MM.1S (cell line): ENCODE measurements at regions not wholly inside any gene's neighbourhood (a gene's known extent, or its start where the extent isn't known, plus 50 kb on each side); places are given as distances from the start of the nearest gene placed in this dataset.

ENCODE experiments used
- DNase-seq: peaks from one replicate; pipeline ENCODE4 v3.0.0-alpha.2; 2015
- H2AFZ ChIP-seq: fragments of 300-600 bp; sonication (generic); 2 replicates; pipeline ENCODE4 v1.6.0; 2016; ENCODE audit warnings: antibody characterized with exemption, low read length
- H3F3A ChIP-seq: fragments of 300-600 bp; sonication (generic); 2 replicates; pipeline ENCODE4 v1.6.1; 2016; ENCODE audit warnings: mild to moderate bottlenecking, antibody characterized with exemption, low read length, moderate library complexity, mixed read lengths; ENCODE audit not compliant: insufficient read depth
- H3K27ac ChIP-seq: fragments of 300-600 bp; sonication (generic); 2 replicates; pipeline ENCODE4 v1.5.1; 2016; ENCODE audit warnings: mild to moderate bottlenecking, low read length
- H3K27me3 ChIP-seq: fragments of 300-600 bp; sonication (generic); replicated peaks from 2 replicates; pipeline ENCODE4 v1.6.0; 2016; ENCODE audit warnings: low read length; ENCODE audit not compliant: insufficient read depth
- H3K36me3 ChIP-seq: fragments of 300-600 bp; sonication (generic); replicated peaks from 2 replicates; pipeline ENCODE4 v1.6.1; 2016; ENCODE audit warnings: mild to moderate bottlenecking, low read length, mixed read lengths; ENCODE audit not compliant: insufficient read depth
- H3K4me1 ChIP-seq: fragments of 300-600 bp; sonication (generic); 2 replicates; pipeline ENCODE4 v1.6.1; 2016; ENCODE audit warnings: low read length, mixed read lengths
- H3K4me2 ChIP-seq: fragments of 300-600 bp; sonication (generic); 2 replicates; pipeline ENCODE4 v1.6.0; 2016; ENCODE audit warnings: low read depth, low read length
- H3K4me3 ChIP-seq: fragments of 300-600 bp; sonication (generic); 2 replicates; pipeline ENCODE4 v1.5.1; 2016; ENCODE audit warnings: low read length, mixed read lengths
- H3K79me2 ChIP-seq: fragments of 300-600 bp; sonication (generic); 2 replicates; pipeline ENCODE4 v1.6.1; 2016; ENCODE audit warnings: mixed run types, low read length, mixed read lengths
- H3K9ac ChIP-seq: fragments of 300-600 bp; sonication (generic); 2 replicates; pipeline ENCODE4 v1.6.1; 2016; ENCODE audit warnings: low read length, mixed read lengths
- H3K9me2 ChIP-seq: fragments of 300-600 bp; sonication (generic); replicated peaks from 2 replicates; pipeline ENCODE4 v1.6.1; 2016; ENCODE audit warnings: mild to moderate bottlenecking, low read length, mixed read lengths; ENCODE audit not compliant: insufficient read depth
- H3K9me3 ChIP-seq: fragments of 300-600 bp; sonication (generic); replicated peaks from 2 replicates; pipeline ENCODE4 v1.6.1; 2016; ENCODE audit warnings: mild to moderate bottlenecking, low read length, mixed read lengths; ENCODE audit not compliant: insufficient read depth
- H4K20me1 ChIP-seq: fragments of 300-600 bp; sonication (generic); 2 replicates; pipeline ENCODE4 v1.6.1; 2016; ENCODE audit warnings: mild to moderate bottlenecking, low read length, moderate library complexity, mixed read lengths; ENCODE audit not compliant: insufficient read depth
- CTCF ChIP-seq: fragments of 300-600 bp; sonication (generic); IDR thresholded peaks from 2 replicates; pipeline ENCODE4 v1.5.1; 2016; ENCODE audit warnings: antibody characterized with exemption, low read length, mixed read lengths
- EZH2 ChIP-seq: fragments of 300-600 bp; sonication (generic); optimal IDR thresholded peaks from 2 replicates; pipeline ENCODE3; 2017; ENCODE audit warnings: low read depth, mild to moderate bottlenecking, antibody characterized with exemption, low read length, mixed read lengths
- EZH2phosphoT487 ChIP-seq: fragments of 300-600 bp; sonication (generic); IDR thresholded peaks from 2 replicates; pipeline ENCODE4 v1.6.1; 2018; ENCODE audit warnings: antibody characterized with exemption, low read length

DNA sequence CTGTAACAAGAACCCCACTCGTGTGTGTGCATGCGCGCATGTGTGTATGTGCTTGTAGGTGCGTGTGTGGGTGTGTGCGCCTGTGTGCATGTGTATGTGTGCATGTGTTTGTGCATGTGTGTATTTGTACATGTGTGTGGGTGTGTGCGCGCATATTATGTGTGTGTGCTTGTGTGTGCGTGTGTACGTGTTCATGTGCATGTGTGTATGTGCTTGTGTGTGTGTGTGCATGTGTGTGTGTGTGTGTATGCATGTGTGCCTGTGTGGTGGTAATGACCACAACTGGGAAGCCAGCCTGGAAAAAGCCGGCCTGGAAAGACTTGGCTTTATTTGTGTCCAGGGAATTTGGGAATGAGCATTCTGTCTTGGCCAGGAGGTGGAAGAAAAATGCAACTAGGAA, 157.5 kb downstream of the PAX1 start:
- no peaks in the 10 kb centered on the region for H3K9me3 ChIP-seq
- no peaks in the 10 kb centered on the region for H4K20me1 ChIP-seq
- no peak overlapping the region for H2AFZ ChIP-seq
- H3K4me1 ChIP-seq, result no peaks in the 10 kb centered on the region
- no peak for DNase-seq
- no peak overlapping the region for H3K9ac ChIP-seq
- H3K27me3 ChIP-seq, result no peaks in the 10 kb centered on the region
- no peaks in the 10 kb centered on the region for H3K9me2 ChIP-seq
- H3K4me2 ChIP-seq, result no peak overlapping the region
- H3K27ac ChIP-seq, result no peak overlapping the region
- no peaks in the 10 kb centered on the region for H3K79me2 ChIP-seq
- TF ChIP-seq EZH2phosphoT487, result no peak
- TF ChIP-seq CTCF, result no peak
- TF ChIP-seq EZH2, result no peak
- no peak overlapping the region for H3K4me3 ChIP-seq
- H3F3A ChIP-seq, result no peaks in the 10 kb centered on the region
- no peaks in the 10 kb centered on the region for H3K36me3 ChIP-seq

DNA sequence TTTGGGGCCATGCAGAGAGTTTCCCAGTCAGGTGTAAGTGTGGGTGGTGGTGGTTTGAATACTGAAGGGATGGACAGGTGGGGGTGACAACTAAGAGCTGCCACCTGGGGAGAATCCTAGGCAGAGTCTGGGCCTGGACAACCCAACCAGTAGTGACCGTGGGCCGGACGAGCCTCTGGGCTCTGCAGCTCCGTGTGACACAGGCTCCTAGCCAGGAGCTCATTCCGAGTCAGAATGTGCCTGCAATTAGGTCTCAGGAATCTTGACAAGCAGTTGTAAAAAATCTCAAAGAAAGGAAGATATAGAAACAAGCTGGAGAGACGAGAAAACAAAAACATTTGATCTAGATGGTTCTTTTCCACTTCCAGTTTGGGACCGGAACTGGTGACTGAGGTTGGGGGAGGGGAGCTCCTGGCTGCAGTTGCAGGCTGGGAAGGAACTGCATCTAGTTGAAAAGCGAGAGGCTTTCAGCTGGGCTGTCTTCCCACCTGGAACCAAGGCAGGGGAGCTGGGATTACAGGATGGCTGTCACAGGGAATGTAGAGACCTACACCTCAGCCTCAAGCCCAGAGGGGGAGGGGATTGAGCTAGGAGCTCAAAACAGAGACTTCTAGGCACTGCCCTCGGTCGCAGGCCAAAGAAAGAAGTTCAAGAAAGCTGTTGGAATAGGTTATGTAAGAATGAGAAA, 156.9 kb downstream of the PAX1 start:
- Histone ChIP-seq H3F3A (no peaks in the 10 kb centered on the region), H2AFZ (no peak overlapping the region), H3K9me3 (no peaks in the 10 kb centered on the region), H3K9ac (no peak overlapping the region), H3K36me3 (no peaks in the 10 kb centered on the region), H4K20me1 (no peaks in the 10 kb centered on the region), H3K79me2 (no peaks in the 10 kb centered on the region), H3K27ac (no peak overlapping the region), H3K4me2 (no peak overlapping the region), H3K9me2 (no peaks in the 10 kb centered on the region), H3K4me1 (no peaks in the 10 kb centered on the region), H3K4me3 (no peak overlapping the region), H3K27me3 (no peaks in the 10 kb centered on the region)
- no peak for DNase-seq
- TF ChIP-seq CTCF (no peak), EZH2phosphoT487 (no peak), EZH2 (no peak)

DNA sequence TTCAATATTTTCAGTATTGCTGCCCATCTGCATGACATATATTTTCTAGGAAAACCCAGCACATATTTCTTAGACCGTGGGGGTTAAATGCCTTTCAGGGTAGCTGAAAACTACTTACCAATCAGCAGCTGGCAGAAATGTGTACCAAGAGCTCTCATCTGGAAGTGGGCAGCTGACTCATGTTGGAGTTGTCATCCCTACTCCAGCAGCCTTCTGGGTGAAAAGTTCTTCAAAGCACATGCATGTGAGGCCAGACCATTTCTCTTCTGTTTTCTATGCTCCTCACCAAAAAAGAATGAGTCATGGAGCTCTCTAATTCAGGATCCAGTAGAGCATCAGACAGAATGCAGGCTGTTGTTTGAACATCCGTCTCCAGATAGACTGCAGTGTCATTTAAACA, 135.5 kb downstream of the PAX1 start:
- Histone ChIP-seq H3K9me3 (no peaks in the 10 kb centered on the region), H3K4me3 (no peak overlapping the region), H3K4me1 (no peaks in the 10 kb centered on the region), H3F3A (no peaks in the 10 kb centered on the region), H3K9me2 (no peaks in the 10 kb centered on the region), H3K4me2 (no peak overlapping the region), H3K79me2 (no peaks in the 10 kb centered on the region), H3K9ac (no peak overlapping the region), H3K27me3 (no peaks in the 10 kb centered on the region), H3K27ac (no peak overlapping the region), H3K36me3 (no peaks in the 10 kb centered on the region), H2AFZ (no peak overlapping the region), H4K20me1 (no peaks in the 10 kb centered on the region)
- TF ChIP-seq EZH2, result no peak
- TF ChIP-seq CTCF, result no peak
- no peak for TF ChIP-seq EZH2phosphoT487
- no peak for DNase-seq
